HK-2 (cell line): ENCODE measurements at regions not wholly inside any gene's neighbourhood (a gene's known extent, or its start where the extent isn't known, plus 50 kb on each side); places are given as distances from the start of the nearest gene placed in this dataset.
"Not testable (repeated sequence)": the region's sequence is repeated elsewhere in the genome, so short reads cannot be mapped to it uniquely, and the experiment has no call there.

Experiments
- DNase-seq: peaks from one replicate; pipeline ENCODE4 v3.0.0-alpha.2; 2018; ENCODE audit not compliant: unreplicated experiment

GRCh38 chr6:79392094-79392493, 145.1 kb downstream of the LCA5 start:
- DNase-seq = no peak

- DNase-seq = no peak
These were observed 145.8 kb downstream of the LCA5 start for GRCh38 chr6:79391480-79391879.

GRCh38 chr6:79385893-79386292, 151.3 kb downstream of the LCA5 start:
- DNase-seq = no peak

GRCh38 chr6:79385333-79385732, 150.9 kb upstream of the HMGN3 start:
- DNase-seq = no peak

GRCh38 chr6:79384845-79385244, 150.4 kb upstream of the HMGN3 start:
- DNase-seq = no peak

- no peak for DNase-seq
These were observed 144.5 kb upstream of the HMGN3 start for GRCh38 chr6:79378957-79379356.

GRCh38 chr6:79377888-79378348, 143.4 kb upstream of the HMGN3 start:
- no peak for DNase-seq

- DNase-seq = no peak
These were observed 142.6 kb upstream of the HMGN3 start for GRCh38 chr6:79377047-79377446.

GRCh38 chr6:79375635-79376337, 141.3 kb upstream of the HMGN3 start:
- DNase-seq = no peak

- DNase-seq = no peak
These were observed 139.8 kb upstream of the HMGN3 start for GRCh38 chr6:79374308-79374707.

- DNase-seq = no peak
These were observed 139.4 kb upstream of the HMGN3 start for GRCh38 chr6:79373880-79374279.

- DNase-seq = no peak
These were observed 138.8 kb upstream of the HMGN3 start for GRCh38 chr6:79373246-79373645.

- no peak for DNase-seq
These were observed 138.3 kb upstream of the HMGN3 start for GRCh38 chr6:79372757-79373156.

- DNase-seq = no peak
These were observed 134.5 kb upstream of the HMGN3 start for GRCh38 chr6:79369026-79369425.

GRCh38 chr6:79363441-79363840, 129.0 kb upstream of the HMGN3 start:
- not testable (repeated sequence) for DNase-seq

- not testable (repeated sequence) for DNase-seq
These were observed 126.6 kb upstream of the HMGN3 start for GRCh38 chr6:79361074-79361473.

- peak; percentile 3 for DNase-seq
These were observed 118.7 kb upstream of the HMGN3 start for GRCh38 chr6:79353226-79353625.

GRCh38 chr6:79338493-79338892, 104.0 kb upstream of the HMGN3 start:
- DNase-seq = no peak

GRCh38 chr6:79335133-79335674, 100.7 kb upstream of the HMGN3 start:
- no peak for DNase-seq

GRCh38 chr6:79334674-79335073, 100.2 kb upstream of the HMGN3 start:
- DNase-seq = no peak

GRCh38 chr6:79330704-79331103, 96.2 kb upstream of the HMGN3 start:
- no peak for DNase-seq

- no peak for DNase-seq
These were observed 78.8 kb upstream of the HMGN3 start for GRCh38 chr6:79313254-79313653.

GRCh38 chr6:79307321-79308036, 73.0 kb upstream of the HMGN3 start:
- DNase-seq = no peak
